ENCODE measurements at regions not wholly inside any gene's neighbourhood (a gene's known extent, or its start where the extent isn't known, plus 50 kb on each side); places are given as distances from the start of the nearest gene placed in this dataset.

- no peak for DNase-seq (ENCODE audit: low spot score)
- no peak overlapping the region for H3K27ac ChIP-seq
- no peak overlapping the region for H3K4me3 ChIP-seq
- TF ChIP-seq CTCF (IDR thresholded peaks at IDR 0.05), result no peak
These were observed 298.0 kb upstream of the RBMS3 start for GRCh38 chr3:28982906-28983305.

- no peak for TF ChIP-seq CTCF (IDR thresholded peaks at IDR 0.05)
- Histone ChIP-seq H3K27ac (no peak overlapping the region), H3K4me3 (no peak overlapping the region)
- no peak for DNase-seq (ENCODE audit: low spot score)
These were observed 293.9 kb upstream of the RBMS3 start for GRCh38 chr3:28986922-28987321.

- Histone ChIP-seq H3K4me3 (no peak overlapping the region), H3K27ac (no peak overlapping the region)
- TF ChIP-seq CTCF (IDR thresholded peaks at IDR 0.05), result no peak
- DNase-seq (ENCODE audit: low spot score), result no peak
These were observed 291.2 kb upstream of the RBMS3 start for GRCh38 chr3:28989646-28990089.

- DNase-seq (ENCODE audit: low spot score), result no peak
- Histone ChIP-seq H3K27ac (no peak overlapping the region), H3K4me3 (no peak overlapping the region)
- no peak for TF ChIP-seq CTCF (IDR thresholded peaks at IDR 0.05)
These were observed 286.5 kb upstream of the RBMS3 start for GRCh38 chr3:28994161-28994905.

GRCh38 chr3:29004885-29005599 lies 275.8 kb upstream of the RBMS3 start:
- H3K4me3 ChIP-seq, result no peak overlapping the region
- no peak for TF ChIP-seq CTCF (IDR thresholded peaks at IDR 0.05)
- DNase-seq (ENCODE audit: low spot score), result no peak
- H3K27ac ChIP-seq, result no peak overlapping the region

- no peak for DNase-seq (ENCODE audit: low spot score)
- H3K27ac ChIP-seq, result no peak overlapping the region
- H3K4me3 ChIP-seq, result no peak overlapping the region
- no peak for TF ChIP-seq CTCF (IDR thresholded peaks at IDR 0.05)
These were observed 275.0 kb upstream of the RBMS3 start for GRCh38 chr3:29005862-29006261.

GRCh38 chr3:29011441-29011840 lies 269.4 kb upstream of the RBMS3 start:
- no peak for TF ChIP-seq CTCF (IDR thresholded peaks at IDR 0.05)
- H3K4me3 ChIP-seq, result no peak overlapping the region

More at GRCh38 chr3:29011441-29011840, 269.4 kb upstream of the RBMS3 start:
- no peak for DNase-seq (ENCODE audit: low spot score)
- no peak overlapping the region for H3K27ac ChIP-seq

Measured in coronary artery (tissue), 2 donors.